ENCODE measurements at regions not wholly inside any gene's neighbourhood (a gene's known extent, or its start where the extent isn't known, plus 50 kb on each side); places are given as distances from the start of the nearest gene placed in this dataset.

GRCh38 chr3:103730744-103731143 is 1295.9 kb downstream of the ZPLD1 start:
- no peaks in the 10 kb centered on the region for H3K9me3 ChIP-seq
- TF ChIP-seq, protein P1, sequence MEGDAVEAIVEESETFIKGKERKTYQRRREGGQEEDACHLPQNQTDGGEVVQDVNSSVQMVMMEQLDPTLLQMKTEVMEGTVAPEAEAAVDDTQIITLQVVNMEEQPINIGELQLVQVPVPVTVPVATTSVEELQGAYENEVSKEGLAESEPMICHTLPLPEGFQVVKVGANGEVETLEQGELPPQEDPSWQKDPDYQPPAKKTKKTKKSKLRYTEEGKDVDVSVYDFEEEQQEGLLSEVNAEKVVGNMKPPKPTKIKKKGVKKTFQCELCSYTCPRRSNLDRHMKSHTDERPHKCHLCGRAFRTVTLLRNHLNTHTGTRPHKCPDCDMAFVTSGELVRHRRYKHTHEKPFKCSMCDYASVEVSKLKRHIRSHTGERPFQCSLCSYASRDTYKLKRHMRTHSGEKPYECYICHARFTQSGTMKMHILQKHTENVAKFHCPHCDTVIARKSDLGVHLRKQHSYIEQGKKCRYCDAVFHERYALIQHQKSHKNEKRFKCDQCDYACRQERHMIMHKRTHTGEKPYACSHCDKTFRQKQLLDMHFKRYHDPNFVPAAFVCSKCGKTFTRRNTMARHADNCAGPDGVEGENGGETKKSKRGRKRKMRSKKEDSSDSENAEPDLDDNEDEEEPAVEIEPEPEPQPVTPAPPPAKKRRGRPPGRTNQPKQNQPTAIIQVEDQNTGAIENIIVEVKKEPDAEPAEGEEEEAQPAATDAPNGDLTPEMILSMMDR (IDR thresholded peaks at IDR 0.05) = no peak
- intact Hi-C loops (cut with DNase I) = no loop called here

GRCh38 chr3:103752986-103753385 is 1318.2 kb downstream of the ZPLD1 start:
- H3K4me1 ChIP-seq = no peaks in the 10 kb centered on the region

More at GRCh38 chr3:103730744-103731143, 1295.9 kb downstream of the ZPLD1 start:
- Histone ChIP-seq H3K27me3 (no peaks in the 10 kb centered on the region), H3K36me3 (no peaks in the 10 kb centered on the region), H3K27ac (no peak overlapping the region), H3K4me3 (no peak overlapping the region), H3K4me1 (no peaks in the 10 kb centered on the region)
- DNase-seq (ENCODE audit: low spot score in 2 of 2) = no peak

GRCh38 chr3:103767635-103768034 is 1332.8 kb downstream of the ZPLD1 start:
- Histone ChIP-seq H3K36me3 (no peaks in the 10 kb centered on the region), H3K27ac (no peak overlapping the region), H3K9me3 (no peaks in the 10 kb centered on the region), H3K4me3 (no peak overlapping the region), H3K27me3 (no peaks in the 10 kb centered on the region), H3K4me1 (no peaks in the 10 kb centered on the region)
- intact Hi-C loops (cut with DNase I) = no loop called here
- no peak for DNase-seq (ENCODE audit: low spot score in 2 of 2)
- TF ChIP-seq, protein P1 (IDR thresholded peaks at IDR 0.05) = no peak

More at GRCh38 chr3:103752986-103753385, 1318.2 kb downstream of the ZPLD1 start:
- H3K27ac ChIP-seq = no peak overlapping the region
- DNase-seq (ENCODE audit: low spot score in 2 of 2) = no peak
- H3K36me3 ChIP-seq = no peaks in the 10 kb centered on the region
- no peaks in the 10 kb centered on the region for H3K27me3 ChIP-seq
- no peaks in the 10 kb centered on the region for H3K9me3 ChIP-seq
- no peak overlapping the region for H3K4me3 ChIP-seq
- intact Hi-C loops (cut with DNase I) = no loop called here
- TF ChIP-seq, protein P1 (IDR thresholded peaks at IDR 0.05) = no peak

GRCh38 chr3:103785017-103785416 is 1350.2 kb downstream of the ZPLD1 start:
- H3K4me3 ChIP-seq = no peak overlapping the region
- intact Hi-C loops (cut with DNase I) = no loop called here
- H3K9me3 ChIP-seq = no peaks in the 10 kb centered on the region
- no peak overlapping the region for H3K27ac ChIP-seq
- H3K27me3 ChIP-seq = no peaks in the 10 kb centered on the region
- no peaks in the 10 kb centered on the region for H3K4me1 ChIP-seq
- H3K36me3 ChIP-seq = no peaks in the 10 kb centered on the region
- TF ChIP-seq, protein P1 (IDR thresholded peaks at IDR 0.05) = no peak
- DNase-seq (ENCODE audit: low spot score in 2 of 2) = no peak

GRCh38 chr3:103785537-103785936 is 1350.7 kb downstream of the ZPLD1 start:
- Histone ChIP-seq H3K27me3 (no peaks in the 10 kb centered on the region), H3K9me3 (no peaks in the 10 kb centered on the region), H3K4me3 (no peak overlapping the region), H3K4me1 (no peaks in the 10 kb centered on the region), H3K36me3 (no peaks in the 10 kb centered on the region), H3K27ac (no peak overlapping the region)
- TF ChIP-seq, protein P1 (IDR thresholded peaks at IDR 0.05) = no peak
- DNase-seq (ENCODE audit: low spot score in 2 of 2) = no peak
- intact Hi-C loops (cut with DNase I) = no loop called here

DNA sequence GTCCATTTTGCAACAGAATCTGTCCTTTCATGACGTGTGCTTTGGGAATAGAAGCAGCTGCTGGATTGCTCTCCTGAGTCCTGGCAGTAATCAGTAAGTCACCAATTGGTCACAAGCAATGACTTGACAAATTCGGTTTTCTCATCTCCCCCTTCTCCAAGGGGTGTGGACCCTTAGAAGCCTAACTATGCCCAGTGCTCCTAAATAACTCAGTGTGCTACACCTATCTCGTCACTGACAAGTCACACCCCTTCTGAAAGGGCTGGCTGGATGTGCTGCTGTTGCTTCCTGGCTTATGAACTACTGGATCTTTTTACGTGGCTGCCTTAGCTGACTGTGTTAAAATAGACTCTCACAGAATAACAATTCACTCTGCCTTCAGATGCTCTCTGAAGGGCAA is 1351.5 kb downstream of the ZPLD1 start:
- H3K9me3 ChIP-seq = no peaks in the 10 kb centered on the region
- no peak overlapping the region for H3K27ac ChIP-seq
- no peak overlapping the region for H3K4me3 ChIP-seq
- intact Hi-C loops (cut with DNase I) = no loop called here
- no peak for DNase-seq (ENCODE audit: low spot score in 2 of 2)
- H3K36me3 ChIP-seq = no peaks in the 10 kb centered on the region
- no peaks in the 10 kb centered on the region for H3K27me3 ChIP-seq
- no peaks in the 10 kb centered on the region for H3K4me1 ChIP-seq
- TF ChIP-seq, protein P1 (IDR thresholded peaks at IDR 0.05) = no peak

Data from ascending aorta (tissue), 2 donors.